ENCODE measurements at regions not wholly inside any gene's neighbourhood (a gene's known extent, or its start where the extent isn't known, plus 50 kb on each side); places are given as distances from the start of the nearest gene placed in this dataset.

- no peaks in the 10 kb centered on the region for H3K36me3 ChIP-seq (ENCODE audit: control insufficient read depth, insufficient read depth, low read length)
- CTCF ChIA-PET (ENCODE audit: low intra/inter-chr PET ratio) = no interaction called here
- ATAC-seq = no peak
These were observed 62.1 kb upstream of the BHLHE23 start for GRCh38 chr20:63068711-63069367.

DNA sequence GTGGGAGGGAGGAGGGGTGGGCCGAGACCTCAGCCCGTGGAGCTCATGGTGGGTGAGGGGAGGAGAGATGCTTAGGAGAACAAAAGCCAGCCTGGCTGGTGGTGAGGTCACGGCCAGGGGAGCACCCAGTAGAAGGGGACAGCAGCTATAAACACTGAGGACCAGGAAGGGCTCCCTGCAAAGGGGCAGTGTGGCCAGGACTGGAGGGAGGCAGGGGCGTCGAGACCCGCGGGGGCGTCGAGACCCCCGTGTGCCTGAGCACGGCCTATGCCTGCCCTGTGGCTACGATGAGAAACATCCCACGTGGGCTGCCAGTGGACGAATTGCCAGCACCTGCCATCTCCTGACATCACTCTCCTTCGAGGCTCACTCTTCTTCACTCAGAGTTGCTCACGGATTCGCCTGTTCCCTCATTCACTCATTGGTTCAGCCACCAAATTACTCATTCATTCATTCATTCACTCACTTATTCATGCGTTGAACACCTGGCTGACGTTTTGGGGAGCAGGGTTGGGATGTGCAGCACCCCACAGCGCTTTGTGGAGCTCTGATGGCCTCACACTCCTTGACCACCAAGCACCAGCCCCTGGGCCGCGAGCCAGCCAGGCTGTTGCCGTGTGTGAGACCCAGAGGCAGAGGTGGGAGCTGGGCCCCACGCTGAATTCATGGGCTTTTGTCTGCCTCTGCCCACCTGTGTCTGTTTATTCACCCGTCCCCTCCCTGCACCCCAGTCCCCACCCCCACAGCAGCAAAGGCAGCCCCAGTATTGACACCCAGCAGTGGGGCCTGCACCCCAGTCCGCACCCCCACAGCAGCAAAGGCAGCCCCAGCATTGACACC lies 61.2 kb upstream of the BHLHE23 start:
- H3K4me3 ChIP-seq = no peak overlapping the region
- peaks cover 13% of the 10 kb centered on the region; the same call in 1 of the 2 replicates for H4K20me1 ChIP-seq (replicated peaks; ENCODE audit: control insufficient read depth, insufficient read depth, low read length)
- no peaks in the 10 kb centered on the region for H3K36me3 ChIP-seq (ENCODE audit: control insufficient read depth, insufficient read depth, low read length)
- H3K9me1 ChIP-seq (ENCODE audit: control insufficient read depth, insufficient read depth, low read length) = no peaks in the 10 kb centered on the region
- H3K9ac ChIP-seq (ENCODE audit: insufficient read depth in 1 of 2, low read depth in 2 of 2, low read length in 2 of 2) = no peak overlapping the region
- H3K9me3 ChIP-seq (replicated peaks; ENCODE audit: control insufficient read depth, insufficient read depth, low read depth, low read length) = no peaks in the 10 kb centered on the region
- no peaks in the 10 kb centered on the region for H3K79me2 ChIP-seq (ENCODE audit: control insufficient read depth, insufficient read depth, low read length)
- peaks cover 22 to 47% of the 10 kb centered on the region in 2 experiments for H3K27me3 ChIP-seq (ENCODE audit: control insufficient read depth in 2 of 2, insufficient read depth in 2 of 2, low read length in 2 of 2)
- DNase-seq (ENCODE audit: extremely low read depth in 1 of 4, low spot score in 3 of 4) (no peak), ATAC-seq (no peak), FAIRE-seq (no peak)
- H3K27ac ChIP-seq (ENCODE audit: extremely low read depth, low read depth, low read length) = no peak overlapping the region
- 1% methylated on average over 23 of the region's 26 CpGs for WGBS (ENCODE audit: insufficient coverage, low coverage, missing lambda C conversion rate)
- in situ Hi-C loops (cut with MboI) (no loop called here), intact Hi-C loops (cut with micrococcal nuclease) (no loop called here)
- no peak overlapping the region for H2AFZ ChIP-seq (ENCODE audit: low read depth, low read length)
- ChIA-PET CTCF (ENCODE audit: low intra/inter-chr PET ratio) (no interaction called here), POLR2A (interaction anchor here (0.6 kb wide), 1 partner anchor 16 kb away, joined by 3 read pairs; no protein-coding TSS in a partner anchor)
- TF ChIP-seq ZNF586 (CRISPR knock-in tag; conservative IDR thresholded peaks at IDR 0.05) (no peak), ZNF24 (IDR thresholded peaks at IDR 0.05) (peak; percentile 36; the same call in 1 of the 2 replicates)
- peaks cover 0 to 14% of the 10 kb centered on the region in 2 experiments; a peak in 2 of 5 replicates for H3K4me1 ChIP-seq (replicated peaks in 1 of 2; ENCODE audit: control insufficient read depth in 2 of 2, insufficient read depth in 2 of 2, low read length in 2 of 2)
- H3K4me2 ChIP-seq (ENCODE audit: insufficient read depth, low read length) = no peak overlapping the region
- no TSS peak for BruUV-seq (replicated peaks)

More at GRCh38 chr20:63068711-63069367, 62.1 kb upstream of the BHLHE23 start:
- no peaks in the 10 kb centered on the region for H3K9me1 ChIP-seq (ENCODE audit: control insufficient read depth, insufficient read depth, low read length)
- FAIRE-seq = no peak
- no peak overlapping the region for H3K4me2 ChIP-seq (ENCODE audit: insufficient read depth, low read length)
- in situ Hi-C loops (cut with MboI) (no loop called here), intact Hi-C loops (cut with micrococcal nuclease) (no loop called here)
- H3K27ac ChIP-seq (ENCODE audit: extremely low read depth, low read depth, low read length) = no peak overlapping the region
- no peaks in the 10 kb centered on the region for H3K79me2 ChIP-seq (ENCODE audit: control insufficient read depth, insufficient read depth, low read length)
- H3K9ac ChIP-seq (ENCODE audit: insufficient read depth in 1 of 2, low read depth in 2 of 2, low read length in 2 of 2) = no peak overlapping the region
- peaks cover 20 to 52% of the 10 kb centered on the region in 2 experiments for H3K27me3 ChIP-seq (ENCODE audit: control insufficient read depth in 2 of 2, insufficient read depth in 2 of 2, low read length in 2 of 2)
- DNase-seq (ENCODE audit: extremely low read depth in 1 of 4, low spot score in 3 of 4) = no peak
- peaks cover 0 to 14% of the 10 kb centered on the region in 2 experiments; a peak in 2 of 5 replicates for H3K4me1 ChIP-seq (replicated peaks in 1 of 2; ENCODE audit: control insufficient read depth in 2 of 2, insufficient read depth in 2 of 2, low read length in 2 of 2)
- BruUV-seq (replicated peaks) = no TSS peak
- POLR2A ChIA-PET = interaction anchor here (0.6 kb wide), 1 partner anchor 17 kb away, joined by 3 read pairs; no protein-coding TSS in a partner anchor
- H2AFZ ChIP-seq (ENCODE audit: low read depth, low read length) = no peak overlapping the region
- no peak overlapping the region for H3K4me3 ChIP-seq
- H3K9me3 ChIP-seq (replicated peaks; ENCODE audit: control insufficient read depth, insufficient read depth, low read depth, low read length) = no peaks in the 10 kb centered on the region
- 2% methylated on average over 9 of the region's 10 CpGs for WGBS (ENCODE audit: insufficient coverage, low coverage, missing lambda C conversion rate)
- peaks cover 13% of the 10 kb centered on the region; the same call in 1 of the 2 replicates for H4K20me1 ChIP-seq (replicated peaks; ENCODE audit: control insufficient read depth, insufficient read depth, low read length)
- no peak for TF ChIP-seq SETDB1 (IDR thresholded peaks at IDR 0.05; ENCODE audit: low read length)

Data from K562 (cell line).